ENCODE measurements at regions not wholly inside any gene's neighbourhood (a gene's known extent, or its start where the extent isn't known, plus 50 kb on each side); places are given as distances from the start of the nearest gene placed in this dataset.

- no peak overlapping the region for H3K9ac ChIP-seq (ENCODE audit: low read length)
- TF ChIP-seq CTCF (IDR thresholded peaks at IDR 0.05; ENCODE audit: low read length) (no peak), EZH2 (IDR thresholded peaks at IDR 0.05; ENCODE audit: borderline replicate concordance, low read length) (no peak)
- no peak overlapping the region for H3K27ac ChIP-seq (ENCODE audit: low read depth, low read length, poor library complexity, severe bottlenecking)
- no peak overlapping the region for H2AFZ ChIP-seq (ENCODE audit: low read length)
- H3K27me3 ChIP-seq (ENCODE audit: insufficient read depth, low read length), result no peaks in the 10 kb centered on the region
- no peaks in the 10 kb centered on the region for H3F3A ChIP-seq (ENCODE audit: insufficient read depth, low read length)
- no peaks in the 10 kb centered on the region for H4K20me1 ChIP-seq (ENCODE audit: insufficient read depth, low read length)
- H3K9me3 ChIP-seq (ENCODE audit: low read length), result no peaks in the 10 kb centered on the region
- no peaks in the 10 kb centered on the region for H3K79me2 ChIP-seq (ENCODE audit: insufficient read depth, low read length)
- H3K4me3 ChIP-seq (ENCODE audit: low read depth, low read length, poor library complexity, severe bottlenecking), result no peak overlapping the region
- H3K4me1 ChIP-seq (ENCODE audit: insufficient read depth, low read length, severe bottlenecking), result no peaks in the 10 kb centered on the region
- no peaks in the 10 kb centered on the region for H3K9me2 ChIP-seq (ENCODE audit: low read depth, low read length)
- H3K36me3 ChIP-seq (ENCODE audit: insufficient read depth, low read length), result no peaks in the 10 kb centered on the region
- no peak overlapping the region for H3K4me2 ChIP-seq (ENCODE audit: low read length)
These were observed 128.1 kb downstream of the MGST1 start for GRCh38 chr12:16475521-16475920.

- H3F3A ChIP-seq (ENCODE audit: insufficient read depth, low read length), result no peaks in the 10 kb centered on the region
- no peak overlapping the region for H2AFZ ChIP-seq (ENCODE audit: low read length)
- no peaks in the 10 kb centered on the region for H4K20me1 ChIP-seq (ENCODE audit: insufficient read depth, low read length)
- H3K27ac ChIP-seq (ENCODE audit: low read depth, low read length, poor library complexity, severe bottlenecking), result no peak overlapping the region
- no peak overlapping the region for H3K4me3 ChIP-seq (ENCODE audit: low read depth, low read length, poor library complexity, severe bottlenecking)
- H3K36me3 ChIP-seq (ENCODE audit: insufficient read depth, low read length), result no peaks in the 10 kb centered on the region
- H3K9me2 ChIP-seq (ENCODE audit: low read depth, low read length), result no peaks in the 10 kb centered on the region
- H3K4me1 ChIP-seq (ENCODE audit: insufficient read depth, low read length, severe bottlenecking), result no peaks in the 10 kb centered on the region
- TF ChIP-seq CTCF (IDR thresholded peaks at IDR 0.05; ENCODE audit: low read length), result no peak
- TF ChIP-seq EZH2 (IDR thresholded peaks at IDR 0.05; ENCODE audit: borderline replicate concordance, low read length), result no peak
- H3K79me2 ChIP-seq (ENCODE audit: insufficient read depth, low read length), result no peaks in the 10 kb centered on the region
- no peak overlapping the region for H3K4me2 ChIP-seq (ENCODE audit: low read length)
- H3K27me3 ChIP-seq (ENCODE audit: insufficient read depth, low read length), result no peaks in the 10 kb centered on the region
- no peak overlapping the region for H3K9ac ChIP-seq (ENCODE audit: low read length)
- H3K9me3 ChIP-seq (ENCODE audit: low read length), result peaks cover 4% of the 10 kb centered on the region; the same call in 1 of the 2 replicates
These were observed 123.2 kb downstream of the LMO3 start for GRCh38 chr12:16482726-16483125.

GRCh38 chr12:16492240-16492639 is 113.7 kb downstream of the LMO3 start:
- Histone ChIP-seq H3K9me3 (ENCODE audit: low read length) (no peaks in the 10 kb centered on the region), H3K79me2 (ENCODE audit: insufficient read depth, low read length) (no peaks in the 10 kb centered on the region), H3F3A (ENCODE audit: insufficient read depth, low read length) (no peaks in the 10 kb centered on the region), H3K27me3 (ENCODE audit: insufficient read depth, low read length) (no peaks in the 10 kb centered on the region), H4K20me1 (ENCODE audit: insufficient read depth, low read length) (no peaks in the 10 kb centered on the region), H3K4me1 (ENCODE audit: insufficient read depth, low read length, severe bottlenecking) (no peaks in the 10 kb centered on the region), H3K4me3 (ENCODE audit: low read depth, low read length, poor library complexity, severe bottlenecking) (no peak overlapping the region), H3K9ac (ENCODE audit: low read length) (no peak overlapping the region), H3K36me3 (ENCODE audit: insufficient read depth, low read length) (no peaks in the 10 kb centered on the region), H3K4me2 (ENCODE audit: low read length) (no peak overlapping the region), H2AFZ (ENCODE audit: low read length) (no peak overlapping the region), H3K27ac (ENCODE audit: low read depth, low read length, poor library complexity, severe bottlenecking) (no peak overlapping the region), H3K9me2 (ENCODE audit: low read depth, low read length) (no peaks in the 10 kb centered on the region)
- TF ChIP-seq CTCF (IDR thresholded peaks at IDR 0.05; ENCODE audit: low read length) (peak; percentile 30; the same call in 1 of the 2 replicates), EZH2 (IDR thresholded peaks at IDR 0.05; ENCODE audit: borderline replicate concordance, low read length) (no peak)

Data from OCI-LY1 (cell line).